NT2/D1 (cell line): ENCODE measurements at regions not wholly inside any gene's neighbourhood (a gene's known extent, or its start where the extent isn't known, plus 50 kb on each side); places are given as distances from the start of the nearest gene placed in this dataset.

Source experiments
- DNase-seq: peaks from one replicate; pipeline ENCODE4 v3.0.0-alpha.2; 2011; ENCODE audit warnings: low read depth, low spot score
- H3K27me3 ChIP-seq: 2 replicates; pipeline ENCODE4 v1.6.0; 2011; ENCODE audit warnings: mild to moderate bottlenecking; ENCODE audit not compliant: insufficient read length, insufficient read depth
- H3K36me3 ChIP-seq: 2 replicates; pipeline ENCODE4 v1.6.1; 2011; ENCODE audit warnings: mild to moderate bottlenecking, low read length, mixed read lengths; ENCODE audit not compliant: insufficient read depth, insufficient read length
- H3K4me1 ChIP-seq: 2 replicates; pipeline ENCODE4 v1.5.1; 2011; ENCODE audit not compliant: insufficient read depth, insufficient read length
- H3K4me3 ChIP-seq: 2 replicates; pipeline ENCODE4 v1.5.1; 2011; ENCODE audit warnings: low read depth; ENCODE audit not compliant: insufficient read length
- H3K9ac ChIP-seq: 2 replicates; pipeline ENCODE4 v1.6.0; 2011; ENCODE audit warnings: low read depth; ENCODE audit not compliant: insufficient read length
- H3K9me3 ChIP-seq: 2 replicates; pipeline ENCODE4 v1.5.1; 2011; ENCODE audit warnings: mild to moderate bottlenecking, low read length; ENCODE audit not compliant: insufficient read depth
- SUZ12 ChIP-seq: IDR thresholded peaks from 2 replicates; pipeline ENCODE4 v1.6.1; 2011; ENCODE audit not compliant: insufficient read length, insufficient read depth; ENCODE audit errors: extremely low read depth
- YY1 ChIP-seq: IDR thresholded peaks from 2 replicates; pipeline ENCODE4 v1.6.1; 2011; ENCODE audit not compliant: insufficient read length, insufficient read depth
- ZNF274 ChIP-seq: IDR thresholded peaks from 2 replicates; pipeline ENCODE4 v1.6.1; 2011; ENCODE audit warnings: mild to moderate bottlenecking, low read depth, low read length

DNA sequence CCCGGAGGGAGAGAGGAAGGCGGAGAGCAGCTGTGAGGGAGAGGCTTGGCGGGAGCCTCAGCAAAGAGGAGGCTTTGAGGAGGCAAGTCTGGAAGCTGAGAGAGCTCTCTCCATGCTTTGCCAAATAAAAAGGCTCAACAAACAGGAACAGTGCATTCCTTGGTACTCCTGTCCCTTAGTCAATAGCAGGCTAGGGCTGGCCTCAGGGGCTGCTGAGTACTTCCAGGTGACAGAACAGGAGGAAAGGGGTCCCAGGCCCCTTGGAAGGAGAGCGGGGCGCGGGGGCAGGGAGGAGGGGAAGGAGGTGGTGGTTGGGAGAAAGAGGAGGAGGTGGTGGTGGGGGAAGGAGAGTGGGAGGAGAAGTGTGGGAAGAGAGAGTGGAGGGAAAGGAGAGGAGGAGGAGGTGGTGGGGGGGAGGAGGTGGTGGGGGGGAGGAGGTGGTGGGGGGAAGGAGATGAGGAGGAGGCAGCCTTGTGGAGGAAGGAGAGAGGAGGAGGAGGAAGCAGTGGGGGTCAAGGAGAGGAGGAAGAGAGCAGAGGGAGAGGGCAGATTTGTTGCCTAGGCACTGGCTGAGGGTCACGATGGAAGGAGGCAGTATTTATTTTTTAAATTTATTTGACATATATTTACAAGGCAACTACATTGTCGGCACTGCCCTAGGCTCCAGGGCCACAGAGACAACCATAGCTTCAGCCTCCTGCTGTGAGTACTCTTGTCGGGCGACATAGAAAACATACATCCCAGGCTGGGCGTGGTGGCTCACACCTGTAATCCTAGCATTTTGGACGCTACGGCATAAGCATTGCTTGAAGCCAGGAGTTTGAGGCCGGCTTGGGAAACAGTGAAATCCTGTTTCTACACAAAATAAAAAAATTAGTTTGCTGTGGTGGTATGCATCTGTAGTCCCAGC is 74.2 kb upstream of the ZBED5 start:
- DNase-seq, result no peak
- Histone ChIP-seq H3K4me1 (no peaks in the 10 kb centered on the region), H3K36me3 (no peaks in the 10 kb centered on the region), H3K27me3 (peaks cover 11% of the 10 kb centered on the region), H3K9ac (peak overlapping the region; percentile 65), H3K4me3 (peak overlapping the region; percentile 51), H3K9me3 (no peaks in the 10 kb centered on the region)
- TF ChIP-seq SUZ12 (no peak), YY1 (no peak), ZNF274 (no peak)

GRCh38 chr11:10930972-10931760 is 73.3 kb upstream of the ZBED5 start:
- TF ChIP-seq ZNF274 (no peak), SUZ12 (no peak), YY1 (no peak)
- Histone ChIP-seq H3K36me3 (no peaks in the 10 kb centered on the region), H3K4me3 (peak overlapping the region; percentile 51), H3K9me3 (no peaks in the 10 kb centered on the region), H3K4me1 (no peaks in the 10 kb centered on the region), H3K9ac (peak overlapping the region; percentile 81), H3K27me3 (peaks cover 11% of the 10 kb centered on the region)
- no peak for DNase-seq

DNA sequence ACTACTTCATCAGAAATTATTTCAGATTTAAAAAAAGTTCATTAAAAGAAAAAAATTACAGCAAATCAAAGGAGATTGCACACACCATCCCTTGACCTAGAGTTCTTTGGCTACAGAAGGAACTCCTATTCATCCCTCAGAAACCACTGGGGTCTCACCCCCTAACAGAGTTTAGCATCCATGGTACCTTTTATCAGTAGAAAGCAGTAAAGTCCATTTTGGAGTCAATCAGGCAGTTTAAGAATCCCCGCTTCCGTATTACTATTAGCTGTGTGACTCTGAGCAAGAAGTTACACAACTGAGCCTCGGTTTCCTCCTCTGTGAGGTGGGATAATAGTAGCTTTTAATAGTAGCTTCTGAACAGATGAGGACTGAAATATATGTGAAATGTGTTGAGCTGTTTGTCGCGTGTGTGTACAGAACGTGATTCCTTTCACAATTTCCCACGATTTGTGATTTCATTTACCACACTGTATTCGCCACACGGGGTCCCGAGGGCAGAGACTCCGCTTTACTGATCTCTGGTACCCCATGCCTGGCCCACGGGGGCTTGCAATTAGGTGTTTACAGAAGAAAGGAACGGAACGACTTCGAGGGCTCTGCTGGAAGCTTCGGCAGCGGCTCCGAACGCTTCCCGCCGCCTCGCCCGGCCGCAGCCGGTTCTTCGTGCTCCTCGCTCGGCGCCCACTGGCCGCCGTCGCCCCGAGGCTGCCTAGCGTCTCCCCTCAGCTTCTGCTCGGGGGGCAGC is 72.5 kb upstream of the ZBED5 start:
- Histone ChIP-seq H3K9ac (peak overlapping the region; percentile 81), H3K27me3 (peaks cover 11% of the 10 kb centered on the region), H3K4me1 (no peaks in the 10 kb centered on the region), H3K36me3 (no peaks in the 10 kb centered on the region), H3K9me3 (no peaks in the 10 kb centered on the region), H3K4me3 (peak overlapping the region; percentile 51)
- no peak for TF ChIP-seq SUZ12
- no peak for TF ChIP-seq ZNF274
- TF ChIP-seq YY1, result no peak
- no peak for DNase-seq

DNA sequence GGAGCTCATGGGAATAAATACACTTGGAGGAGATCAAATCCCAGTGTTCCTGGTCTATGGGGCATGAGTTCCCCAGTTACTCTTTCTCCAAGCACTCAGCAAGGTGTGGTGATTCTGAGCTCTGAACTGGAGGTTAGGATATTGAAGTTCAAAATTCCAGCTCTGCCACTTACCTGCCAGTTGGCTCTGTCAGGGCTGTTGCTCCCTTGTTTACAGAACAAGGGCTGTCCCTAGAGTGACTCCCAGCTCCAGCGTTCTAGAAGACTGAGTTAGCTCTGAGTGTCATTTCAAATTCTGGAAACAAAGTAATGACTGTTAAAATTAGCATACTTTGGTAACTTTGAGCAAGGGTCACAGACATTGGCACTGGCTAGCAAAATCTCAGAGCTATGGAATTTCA is 69.7 kb upstream of the ZBED5 start:
- TF ChIP-seq ZNF274 (no peak), SUZ12 (no peak), YY1 (no peak)
- no peak overlapping the region for H3K4me3 ChIP-seq
- H3K27me3 ChIP-seq, result peaks cover 11% of the 10 kb centered on the region
- no peak for DNase-seq
- no peaks in the 10 kb centered on the region for H3K4me1 ChIP-seq
- H3K9ac ChIP-seq, result no peak overlapping the region
- H3K9me3 ChIP-seq, result no peaks in the 10 kb centered on the region
- H3K36me3 ChIP-seq, result no peaks in the 10 kb centered on the region

GRCh38 chr11:10926801-10927211 is 69.0 kb upstream of the ZBED5 start:
- no peaks in the 10 kb centered on the region for H3K4me1 ChIP-seq
- H3K36me3 ChIP-seq, result no peaks in the 10 kb centered on the region
- no peak for DNase-seq
- H3K9me3 ChIP-seq, result no peaks in the 10 kb centered on the region
- no peak overlapping the region for H3K9ac ChIP-seq
- peaks cover 11% of the 10 kb centered on the region for H3K27me3 ChIP-seq
- no peak for TF ChIP-seq YY1
- TF ChIP-seq ZNF274, result no peak
- no peak overlapping the region for H3K4me3 ChIP-seq

DNA sequence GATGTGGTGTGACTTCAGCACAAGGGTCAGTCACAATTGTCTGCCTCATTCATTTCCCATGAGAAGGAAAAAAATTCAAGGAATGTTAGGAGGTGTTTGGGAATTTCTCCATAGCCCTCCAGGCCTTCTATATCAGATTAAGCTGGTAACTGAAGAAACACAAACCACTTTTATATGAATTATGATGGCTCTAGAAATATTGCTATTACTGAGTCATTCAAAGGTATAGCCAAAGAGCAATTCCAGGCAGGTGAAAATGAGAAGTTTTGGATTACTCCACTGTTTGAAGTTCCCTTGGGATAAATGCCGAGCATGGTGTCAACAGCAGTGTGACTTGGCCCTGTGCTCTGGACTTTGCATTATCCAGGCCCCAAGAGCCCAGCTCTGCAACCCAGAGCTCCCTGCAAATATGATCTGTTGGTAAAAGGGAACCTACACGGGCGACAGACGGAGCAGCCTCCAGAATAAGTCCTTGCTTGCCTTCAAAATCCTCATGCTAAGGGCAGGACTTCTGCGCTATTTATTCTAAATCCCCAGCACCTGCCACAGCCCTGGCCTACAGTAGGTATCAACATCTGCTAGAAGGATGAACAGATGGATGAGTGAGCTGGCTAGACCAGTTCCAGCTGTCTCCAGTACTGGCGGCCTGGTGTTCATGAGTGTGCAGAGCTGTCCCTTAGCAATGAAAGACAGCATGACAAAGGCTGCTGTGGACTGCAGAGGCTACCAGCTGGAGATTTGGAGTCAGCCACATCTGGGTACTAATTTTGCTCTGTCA is 67.5 kb upstream of the ZBED5 start:
- Histone ChIP-seq H3K36me3 (no peaks in the 10 kb centered on the region), H3K9me3 (no peaks in the 10 kb centered on the region), H3K4me3 (no peak overlapping the region), H3K27me3 (peaks cover 5% of the 10 kb centered on the region), H3K4me1 (no peaks in the 10 kb centered on the region), H3K9ac (no peak overlapping the region)
- TF ChIP-seq SUZ12 (no peak), ZNF274 (no peak), YY1 (no peak)
- no peak for DNase-seq
